Panc1 (cell line): ENCODE measurements at regions not wholly inside any gene's neighbourhood (a gene's known extent, or its start where the extent isn't known, plus 50 kb on each side); places are given as distances from the start of the nearest gene placed in this dataset.

Source experiments
- ATAC-seq: fragments of 200-7000 bp; cut with Tn5 transposase; 2 replicates; pipeline ENCODE4 v1.9.1; 2020; ENCODE audit warnings: mild to moderate bottlenecking, moderate library complexity
- BruUV-seq: library from RNA; stranded (reverse); fragments of 400-500 nt; replicated peaks from 2 replicates; lab custom pipeline; 2021; lab: Mats Ljungman, UMichigan
- CTCF ChIA-PET: fragments of 300-600 bp; sonication (Branson Sonifier 250); formaldehyde crosslinking; loops from one replicate; lab custom pipeline; 2022; ENCODE audit warnings: antibody characterized with exemption; lab: Charles Lee
- POLR2A ChIA-PET: fragments of 300-600 bp; sonication (Branson Sonifier 250); formaldehyde crosslinking; loops from one replicate; lab custom pipeline; 2022; ENCODE audit warnings: antibody characterized with exemption; lab: Charles Lee
- DNase-seq: peaks from one replicate; pipeline ENCODE4 v3.0.0-alpha.2; 2010; ENCODE audit warnings: low read depth, low spot score
- H3K27ac ChIP-seq: 2 replicates; pipeline ENCODE4 v1.5.1; 2011; ENCODE audit warnings: mild to moderate bottlenecking, low read length, inconsistent platforms
- H3K27me3 ChIP-seq: fragments of 200-500 bp; sonication (Bioruptor generic); 2 replicates; pipeline ENCODE4 v1.6.0; 2014; ENCODE audit warnings: low read length, inconsistent platforms; ENCODE audit not compliant: control insufficient read depth, insufficient read depth
- H3K36me3 ChIP-seq: fragments of 200-500 bp; sonication (Bioruptor generic); 2 replicates; pipeline ENCODE4 v1.5.1; 2014; ENCODE audit warnings: inconsistent platforms, mild to moderate bottlenecking, low read length, moderate library complexity; ENCODE audit not compliant: control insufficient read depth, insufficient read depth
- H3K4me1 ChIP-seq: 2 replicates; pipeline ENCODE4 v1.5.1; 2011; ENCODE audit warnings: inconsistent platforms, mild to moderate bottlenecking, low read length, moderate library complexity; ENCODE audit not compliant: control insufficient read depth, insufficient read depth
- H3K4me3 ChIP-seq, 2 experiments: 2 replicates each; pipeline ENCODE4 v1.5.1; 2011 to 2012; ENCODE audit warnings: low read depth in 2 of 2, low read length in 2 of 2, mild to moderate bottlenecking in 2 of 2, inconsistent platforms in 1 of 2, moderate library complexity in 1 of 2
- H3K9me3 ChIP-seq: fragments of 200-500 bp; sonication (Bioruptor generic); 2 replicates; pipeline ENCODE4 v1.5.1; 2014; ENCODE audit warnings: low read depth, mild to moderate bottlenecking, inconsistent platforms, low read length, moderate library complexity; ENCODE audit not compliant: control insufficient read depth, insufficient read depth
- CTCF ChIP-seq: fragments of 450-650 bp; IDR thresholded peaks from 2 replicates; pipeline ENCODE4 v1.5.1; 2017; ENCODE audit warnings: mild to moderate bottlenecking
- POLR2AphosphoS5 ChIP-seq: IDR thresholded peaks from 2 replicates; pipeline ENCODE4 v1.6.1; 2012; ENCODE audit warnings: mild to moderate bottlenecking, low read depth, low read length, moderate library complexity
- SIN3A ChIP-seq: IDR thresholded peaks from 2 replicates; pipeline ENCODE4 v1.6.1; 2012; ENCODE audit warnings: low read depth, mild to moderate bottlenecking, low read length, moderate library complexity, borderline replicate concordance; ENCODE audit not compliant: insufficient read depth
- TCF7L2 ChIP-seq: IDR thresholded peaks from 2 replicates; pipeline ENCODE4 v1.6.1; 2011; ENCODE audit warnings: mild to moderate bottlenecking, low read depth, low read length, inconsistent platforms
- in situ Hi-C: cut with HindIII; loops from 2 replicates; pipeline ENCODE4 v1.10.0; 2016; ENCODE audit warnings: low sequenced_read_pairs, low pct_unique_long_range_greater_than_20kb
- intact Hi-C: fragments of 100-400 bp; cut with micrococcal nuclease; formaldehyde crosslinking; loops from one replicate; pipeline ENCODE4 v1.10.0; 2022; ENCODE audit not compliant: unreplicated experiment
- TF ChIP-seq, protein P1 (sequence below), 2 experiments: IDR thresholded peaks; 2 replicates each; pipeline ENCODE4 v1.6.1; 2011 to 2012; ENCODE audit warnings: low read depth in 2 of 2, control low read depth in 1 of 2, low read length in 1 of 2, mild to moderate bottlenecking in 1 of 2, moderate library complexity in 1 of 2; ENCODE audit not compliant: insufficient read depth in 1 of 2

DNA sequence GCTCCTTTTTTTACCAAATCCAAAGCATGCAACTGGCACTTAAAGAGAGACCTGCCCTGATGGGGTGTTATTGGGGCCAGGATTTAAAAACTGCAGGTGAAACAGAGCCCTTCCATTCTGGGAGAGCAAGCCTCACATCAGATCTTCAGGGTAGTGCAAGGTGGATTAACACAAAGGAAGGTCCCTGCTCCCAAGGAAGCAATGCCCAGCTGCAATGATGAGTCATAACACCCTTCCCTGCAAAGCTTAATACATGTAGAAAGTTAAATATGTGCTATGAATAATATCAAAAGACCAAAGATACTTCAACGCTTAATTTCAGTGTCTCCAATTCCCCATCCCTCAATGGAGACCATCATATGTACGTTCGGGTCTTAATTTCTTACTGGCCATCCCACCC is 508.0 kb downstream of the OMA1 start:
- Histone ChIP-seq H3K4me1 (no peaks in the 10 kb centered on the region), H3K36me3 (no peaks in the 10 kb centered on the region), H3K27ac (no peak overlapping the region), H3K27me3 (peaks cover 4% of the 10 kb centered on the region; the same call in 1 of the 2 replicates), H3K9me3 (no peaks in the 10 kb centered on the region), H3K4me3 (no peak overlapping the region)
- TF ChIP-seq, protein P1, sequence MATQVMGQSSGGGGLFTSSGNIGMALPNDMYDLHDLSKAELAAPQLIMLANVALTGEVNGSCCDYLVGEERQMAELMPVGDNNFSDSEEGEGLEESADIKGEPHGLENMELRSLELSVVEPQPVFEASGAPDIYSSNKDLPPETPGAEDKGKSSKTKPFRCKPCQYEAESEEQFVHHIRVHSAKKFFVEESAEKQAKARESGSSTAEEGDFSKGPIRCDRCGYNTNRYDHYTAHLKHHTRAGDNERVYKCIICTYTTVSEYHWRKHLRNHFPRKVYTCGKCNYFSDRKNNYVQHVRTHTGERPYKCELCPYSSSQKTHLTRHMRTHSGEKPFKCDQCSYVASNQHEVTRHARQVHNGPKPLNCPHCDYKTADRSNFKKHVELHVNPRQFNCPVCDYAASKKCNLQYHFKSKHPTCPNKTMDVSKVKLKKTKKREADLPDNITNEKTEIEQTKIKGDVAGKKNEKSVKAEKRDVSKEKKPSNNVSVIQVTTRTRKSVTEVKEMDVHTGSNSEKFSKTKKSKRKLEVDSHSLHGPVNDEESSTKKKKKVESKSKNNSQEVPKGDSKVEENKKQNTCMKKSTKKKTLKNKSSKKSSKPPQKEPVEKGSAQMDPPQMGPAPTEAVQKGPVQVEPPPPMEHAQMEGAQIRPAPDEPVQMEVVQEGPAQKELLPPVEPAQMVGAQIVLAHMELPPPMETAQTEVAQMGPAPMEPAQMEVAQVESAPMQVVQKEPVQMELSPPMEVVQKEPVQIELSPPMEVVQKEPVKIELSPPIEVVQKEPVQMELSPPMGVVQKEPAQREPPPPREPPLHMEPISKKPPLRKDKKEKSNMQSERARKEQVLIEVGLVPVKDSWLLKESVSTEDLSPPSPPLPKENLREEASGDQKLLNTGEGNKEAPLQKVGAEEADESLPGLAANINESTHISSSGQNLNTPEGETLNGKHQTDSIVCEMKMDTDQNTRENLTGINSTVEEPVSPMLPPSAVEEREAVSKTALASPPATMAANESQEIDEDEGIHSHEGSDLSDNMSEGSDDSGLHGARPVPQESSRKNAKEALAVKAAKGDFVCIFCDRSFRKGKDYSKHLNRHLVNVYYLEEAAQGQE (IDR thresholded peaks at IDR 0.05; ENCODE audit: insufficient read depth in 1 of 2, low read depth in 2 of 2, low read length in 1 of 2) = no peak
- TF ChIP-seq POLR2AphosphoS5 = no peak
- TF ChIP-seq TCF7L2 = no peak
- TF ChIP-seq SIN3A = no peak
- TF ChIP-seq CTCF = no peak
- in situ Hi-C loops = no loop called here
- BruUV-seq = no TSS peak
- ChIA-PET CTCF (no interaction called here), POLR2A (no interaction called here)
- intact Hi-C loops = no loop called here
- no peak for ATAC-seq
- DNase-seq = no peak

- BruUV-seq = no TSS peak
- no peak overlapping the region for H3K27ac ChIP-seq
- POLR2A ChIA-PET = no interaction called here
- CTCF ChIA-PET = no interaction called here
- TF ChIP-seq TCF7L2 (no peak), SIN3A (no peak), POLR2AphosphoS5 (no peak), CTCF (peak; percentile 21)
- TF ChIP-seq, protein P1 (IDR thresholded peaks at IDR 0.05; ENCODE audit: insufficient read depth in 1 of 2, low read depth in 2 of 2, low read length in 1 of 2) = no peak
- no peaks in the 10 kb centered on the region for H3K4me1 ChIP-seq
- no peak overlapping the region for H3K4me3 ChIP-seq
- H3K36me3 ChIP-seq = no peaks in the 10 kb centered on the region
- 0 out of 2 replicates have a peak, but pooled peaks cover 2% of the 10 kb centered on the region for H3K27me3 ChIP-seq
- ATAC-seq = no peak
- DNase-seq = no peak
- in situ Hi-C loops = no loop called here
- H3K9me3 ChIP-seq = no peaks in the 10 kb centered on the region
- intact Hi-C loops = no loop called here
These were observed 511.0 kb downstream of the OMA1 start for GRCh38 chr1:58035523-58035922.
